ENCODE measurements at regions not wholly inside any gene's neighbourhood (a gene's known extent, or its start where the extent isn't known, plus 50 kb on each side); places are given as distances from the start of the nearest gene placed in this dataset.
"Not testable (repeated sequence)": the region's sequence is repeated elsewhere in the genome, so short reads cannot be mapped to it uniquely, and the experiment has no call there.

DNA sequence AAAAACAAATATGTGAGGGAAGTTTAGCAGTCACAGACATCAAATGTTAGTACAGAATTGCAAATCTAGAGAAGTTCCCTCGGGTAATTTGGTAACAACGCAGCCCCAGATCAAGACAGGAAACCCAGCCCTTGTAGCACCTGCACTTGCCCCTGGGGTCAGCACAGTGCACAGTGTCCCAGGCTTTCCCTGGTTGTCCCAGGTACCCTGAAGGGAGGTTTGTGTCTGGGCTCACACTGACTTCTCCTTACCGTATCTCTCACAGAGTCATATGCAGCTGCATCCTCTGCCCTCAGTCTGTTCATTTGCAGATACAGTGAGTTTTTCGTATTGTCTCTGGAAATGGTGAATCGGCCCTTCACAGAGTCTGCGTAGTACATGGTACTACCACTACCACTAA lies 528.9 kb downstream of the TMEM121 start:
- TF ChIP-seq, protein P1, sequence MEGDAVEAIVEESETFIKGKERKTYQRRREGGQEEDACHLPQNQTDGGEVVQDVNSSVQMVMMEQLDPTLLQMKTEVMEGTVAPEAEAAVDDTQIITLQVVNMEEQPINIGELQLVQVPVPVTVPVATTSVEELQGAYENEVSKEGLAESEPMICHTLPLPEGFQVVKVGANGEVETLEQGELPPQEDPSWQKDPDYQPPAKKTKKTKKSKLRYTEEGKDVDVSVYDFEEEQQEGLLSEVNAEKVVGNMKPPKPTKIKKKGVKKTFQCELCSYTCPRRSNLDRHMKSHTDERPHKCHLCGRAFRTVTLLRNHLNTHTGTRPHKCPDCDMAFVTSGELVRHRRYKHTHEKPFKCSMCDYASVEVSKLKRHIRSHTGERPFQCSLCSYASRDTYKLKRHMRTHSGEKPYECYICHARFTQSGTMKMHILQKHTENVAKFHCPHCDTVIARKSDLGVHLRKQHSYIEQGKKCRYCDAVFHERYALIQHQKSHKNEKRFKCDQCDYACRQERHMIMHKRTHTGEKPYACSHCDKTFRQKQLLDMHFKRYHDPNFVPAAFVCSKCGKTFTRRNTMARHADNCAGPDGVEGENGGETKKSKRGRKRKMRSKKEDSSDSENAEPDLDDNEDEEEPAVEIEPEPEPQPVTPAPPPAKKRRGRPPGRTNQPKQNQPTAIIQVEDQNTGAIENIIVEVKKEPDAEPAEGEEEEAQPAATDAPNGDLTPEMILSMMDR (IDR thresholded peaks at IDR 0.05; ENCODE audit: insufficient read depth, low read depth, low read length): no peak
- no peak for DNase-seq (ENCODE audit: low read depth)
- no peak overlapping the region for H3K4me3 ChIP-seq (ENCODE audit: low read depth, low read length)

DNA sequence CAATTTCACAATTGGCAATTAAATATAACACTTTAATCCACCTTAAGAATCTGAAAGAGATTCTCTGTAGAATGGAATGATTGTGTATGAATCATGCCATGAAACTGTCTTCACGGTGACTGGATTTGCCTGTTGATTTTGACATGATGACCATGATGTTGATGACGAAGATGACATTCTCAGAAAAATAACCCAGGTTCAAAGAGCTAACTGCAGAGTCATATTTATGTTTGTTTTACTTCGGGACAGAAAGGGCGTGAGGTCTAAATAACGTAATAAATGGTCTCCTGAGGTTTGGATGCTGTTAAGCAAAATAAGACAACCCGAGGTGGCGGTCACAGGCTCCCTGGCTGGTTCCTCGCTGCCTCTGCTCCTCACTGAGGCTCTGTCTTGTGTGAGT lies 532.0 kb downstream of the TMEM121 start:
- no peak for DNase-seq (ENCODE audit: low read depth)
- H3K4me3 ChIP-seq (ENCODE audit: low read depth, low read length): no peak overlapping the region
- TF ChIP-seq, protein P1 (IDR thresholded peaks at IDR 0.05; ENCODE audit: insufficient read depth, low read depth, low read length): no peak

- DNase-seq (ENCODE audit: low read depth): no peak
- no peak overlapping the region for H3K4me3 ChIP-seq (ENCODE audit: low read depth, low read length)
- TF ChIP-seq, protein P1 (IDR thresholded peaks at IDR 0.05; ENCODE audit: insufficient read depth, low read depth, low read length): no peak
These were observed 534.0 kb downstream of the TMEM121 start for GRCh38 chr14:106060276-106060975.

DNA sequence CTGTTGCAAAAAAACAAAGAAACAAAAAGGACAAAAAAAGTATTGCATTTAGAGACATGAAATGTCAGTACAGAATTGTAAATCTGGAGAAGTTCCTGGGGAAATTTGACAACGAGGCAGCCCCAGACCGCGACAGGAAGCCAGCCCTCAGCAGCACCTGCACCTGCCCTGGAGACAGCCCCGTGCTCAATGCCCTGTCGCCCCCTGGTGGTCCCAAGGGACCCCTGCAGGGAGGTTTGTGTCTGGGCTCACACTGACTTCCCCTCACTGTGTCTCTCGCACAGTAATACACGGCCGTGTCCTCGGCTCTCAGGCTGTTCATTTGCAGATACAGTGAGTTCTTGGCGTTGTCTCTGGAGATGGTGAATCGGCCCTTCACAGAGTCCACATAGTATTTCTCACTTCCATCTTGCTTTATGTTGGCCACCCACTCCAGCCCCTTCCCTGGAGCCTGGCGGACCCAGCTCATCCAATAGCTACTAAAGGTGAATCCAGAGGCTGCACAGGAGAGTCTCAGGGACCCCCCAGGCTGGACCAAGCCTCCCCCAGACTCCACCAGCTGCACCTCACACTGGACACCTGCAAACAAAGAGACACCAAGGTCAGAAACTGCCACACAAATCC lies 535.6 kb downstream of the TMEM121 start:
- H3K4me3 ChIP-seq (ENCODE audit: low read depth, low read length); DNase-seq (ENCODE audit: low read depth): not testable (repeated sequence)

DNA sequence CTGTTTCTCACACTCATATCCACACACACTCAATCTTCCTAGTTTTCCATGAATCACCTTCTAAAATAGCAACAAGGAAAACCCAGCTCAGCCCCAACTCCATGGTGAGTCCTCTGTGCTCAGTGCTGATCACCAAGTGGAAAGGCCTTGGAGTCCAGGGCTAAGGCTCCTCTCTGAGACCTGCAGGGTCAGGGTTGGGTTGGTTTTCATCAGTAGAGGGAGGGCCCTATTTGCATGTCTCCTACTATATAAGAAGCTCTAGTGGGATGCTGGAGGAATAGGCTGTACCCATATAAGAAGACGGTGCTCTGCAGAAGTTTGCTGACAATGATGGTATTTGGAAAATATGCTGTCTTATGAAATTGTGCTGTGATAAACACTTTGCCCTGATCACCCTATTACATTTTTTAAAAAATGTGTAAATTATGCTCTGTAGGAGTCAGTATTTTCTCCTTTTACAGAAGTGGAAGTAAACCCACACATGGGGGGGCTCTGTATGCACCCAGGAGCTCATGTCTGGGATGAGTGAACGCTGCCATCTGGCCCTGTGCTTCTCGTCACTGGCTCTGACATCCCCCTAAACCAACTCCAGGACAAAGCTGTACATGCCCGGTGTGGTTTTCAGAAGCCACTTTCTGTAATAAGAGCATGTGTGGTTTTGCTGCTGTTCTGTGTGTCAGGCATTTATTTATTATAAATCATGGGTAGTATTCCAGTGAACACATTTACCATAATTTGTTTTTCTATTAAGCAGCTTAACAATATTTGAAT lies 536.3 kb downstream of the TMEM121 start:
- H3K4me3 ChIP-seq (ENCODE audit: low read depth, low read length): no peak overlapping the region
- no peak for DNase-seq (ENCODE audit: low read depth)
- TF ChIP-seq, protein P1 (IDR thresholded peaks at IDR 0.05; ENCODE audit: insufficient read depth, low read depth, low read length): no peak

- TF ChIP-seq, protein P1 (IDR thresholded peaks at IDR 0.05; ENCODE audit: insufficient read depth, low read depth, low read length): no peak
- H3K4me3 ChIP-seq (ENCODE audit: low read depth, low read length): no peak overlapping the region
- DNase-seq (ENCODE audit: low read depth): no peak
These were observed 541.6 kb downstream of the TMEM121 start for GRCh38 chr14:106067935-106068334.

Measured in fibroblast of villous mesenchyme (primary cell).